GM19324 (cell line): ENCODE measurements at regions not wholly inside any gene's neighbourhood (a gene's known extent, or its start where the extent isn't known, plus 50 kb on each side); places are given as distances from the start of the nearest gene placed in this dataset.

Experiments used
- ATAC-seq: cut with Tn5 transposase; IDR thresholded peaks from one replicate; pipeline ENCODE4 v1.9.1; 2021; ENCODE audit warnings: mild to moderate bottlenecking, moderate library complexity; ENCODE audit not compliant: unreplicated experiment, low FRiP score

GRCh38 chr15:93265111-93265556 is 176.1 kb upstream of the RGMA start:
- no peak for ATAC-seq

GRCh38 chr15:93261845-93262244 is 172.8 kb upstream of the RGMA start:
- no peak for ATAC-seq

- no peak for ATAC-seq
Observed at GRCh38 chr15:93257920-93258319, 168.9 kb upstream of the RGMA start.

GRCh38 chr15:93253681-93254080 is 164.7 kb upstream of the RGMA start:
- no peak for ATAC-seq

GRCh38 chr15:93252780-93253179 is 163.8 kb upstream of the RGMA start:
- no peak for ATAC-seq

GRCh38 chr15:93250950-93251349 is 161.9 kb upstream of the RGMA start:
- no peak for ATAC-seq

GRCh38 chr15:93250209-93250608 is 161.2 kb upstream of the RGMA start:
- no peak for ATAC-seq

GRCh38 chr15:93249623-93250022 is 160.6 kb upstream of the RGMA start:
- no peak for ATAC-seq

GRCh38 chr15:93247466-93248121 is 158.6 kb upstream of the RGMA start:
- no peak for ATAC-seq

GRCh38 chr15:93246266-93247242 is 157.5 kb upstream of the RGMA start:
- ATAC-seq: no peak

GRCh38 chr15:93245661-93246042 is 156.6 kb upstream of the RGMA start:
- ATAC-seq: no peak

GRCh38 chr15:93244696-93245660 is 156.0 kb upstream of the RGMA start:
- no peak for ATAC-seq

GRCh38 chr15:93243573-93243972 is 154.6 kb upstream of the RGMA start:
- no peak for ATAC-seq

GRCh38 chr15:93241696-93242585 is 152.9 kb upstream of the RGMA start:
- ATAC-seq: no peak

- no peak for ATAC-seq
Observed at GRCh38 chr15:93239993-93240392, 151.0 kb upstream of the RGMA start.

GRCh38 chr15:93239591-93239990 is 150.6 kb upstream of the RGMA start:
- ATAC-seq: no peak

GRCh38 chr15:93238641-93239040 is 149.6 kb upstream of the RGMA start:
- ATAC-seq: no peak

GRCh38 chr15:93235926-93236780 is 147.1 kb upstream of the RGMA start:
- ATAC-seq: no peak

GRCh38 chr15:93235269-93235668 is 146.3 kb upstream of the RGMA start:
- no peak for ATAC-seq
